Osteoblast (primary cell): ENCODE measurements at regions not wholly inside any gene's neighbourhood (a gene's known extent, or its start where the extent isn't known, plus 50 kb on each side); places are given as distances from the start of the nearest gene placed in this dataset.

ENCODE experiments used
- DNase-seq: peaks from one replicate; pipeline ENCODE4 v3.0.0; 2011; ENCODE audit warnings: low spot score, mixed read lengths; ENCODE audit not compliant: insufficient read length; ENCODE audit errors: missing footprints
- H2AFZ ChIP-seq: 2 replicates; pipeline ENCODE4 v1.6.0; 2011; ENCODE audit warnings: mild to moderate bottlenecking, low read length
- H3K27ac ChIP-seq: 2 replicates; pipeline ENCODE4 v1.5.1; 2011; ENCODE audit warnings: mild to moderate bottlenecking, low read depth, low read length, moderate library complexity
- H3K27me3 ChIP-seq: 2 replicates; pipeline ENCODE4 v1.6.0; 2012; ENCODE audit warnings: mild to moderate bottlenecking, control low read depth, inconsistent platforms, low read length, moderate library complexity; ENCODE audit not compliant: insufficient read depth
- H3K36me3 ChIP-seq: 2 replicates; pipeline ENCODE4 v1.5.1; 2011; ENCODE audit warnings: mild to moderate bottlenecking, low read length, control low read depth, moderate library complexity; ENCODE audit not compliant: insufficient read depth
- H3K4me1 ChIP-seq: 2 replicates; pipeline ENCODE4 v1.5.1; 2011; ENCODE audit warnings: mild to moderate bottlenecking, low read length, control low read depth, moderate library complexity; ENCODE audit not compliant: insufficient read depth
- H3K4me2 ChIP-seq: 2 replicates; pipeline ENCODE4 v1.6.0; 2011; ENCODE audit warnings: mild to moderate bottlenecking, low read length; ENCODE audit not compliant: insufficient read depth
- H3K4me3 ChIP-seq: fragments of 200-600 bp; sonication (generic); 3 replicates; pipeline ENCODE4 v1.5.1; 2012; ENCODE audit warnings: mild to moderate bottlenecking, low read length, inconsistent platforms; ENCODE audit not compliant: insufficient read depth
- H3K79me2 ChIP-seq: 2 replicates; pipeline ENCODE4 v1.6.0; 2012; ENCODE audit warnings: mild to moderate bottlenecking, low read length, control low read depth, inconsistent platforms; ENCODE audit not compliant: insufficient read depth
- H3K9me3 ChIP-seq: 2 replicates; pipeline ENCODE4 v1.5.1; 2011; ENCODE audit warnings: low read depth, low read length, control low read depth
- H4K20me1 ChIP-seq: 2 replicates; pipeline ENCODE4 v1.6.0; 2012; ENCODE audit warnings: mild to moderate bottlenecking, low read length, control low read depth; ENCODE audit not compliant: insufficient read depth
- TF ChIP-seq, protein P1 (sequence below): IDR thresholded peaks from 2 replicates; pipeline ENCODE4 v1.5.1; 2011; ENCODE audit warnings: mild to moderate bottlenecking, low read depth, low read length, moderate library complexity; ENCODE audit errors: extremely low read depth

DNA sequence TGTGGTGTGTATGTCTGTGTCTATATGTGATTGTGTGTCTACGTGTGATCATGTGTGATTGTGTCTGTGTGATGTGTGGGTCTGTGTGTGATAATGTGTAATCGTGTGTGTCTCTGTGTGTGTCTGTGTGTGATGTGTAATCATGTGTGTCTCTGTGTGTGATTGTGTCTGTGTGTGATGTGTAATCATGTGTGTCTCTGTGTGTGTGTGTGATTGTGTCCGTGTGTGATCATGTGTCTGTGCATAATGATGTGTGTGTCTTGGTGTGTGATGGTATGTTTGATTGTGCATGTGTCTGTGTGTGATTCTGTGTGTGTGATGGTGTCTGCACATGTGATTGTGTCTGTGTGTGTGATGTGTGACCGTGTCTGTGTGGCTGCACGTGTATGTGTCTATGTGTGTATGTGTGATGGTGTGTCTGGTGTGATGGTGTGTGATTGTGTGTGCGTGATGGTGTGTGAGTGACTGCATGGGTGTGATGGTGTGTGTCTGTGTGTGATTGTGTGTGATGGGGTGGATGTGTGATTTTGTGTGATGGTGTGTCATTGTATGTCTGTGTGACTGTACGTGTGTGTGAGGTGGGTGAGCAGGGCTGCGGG, 78.9 kb downstream of the RTP5 start:
- TF ChIP-seq, protein P1, sequence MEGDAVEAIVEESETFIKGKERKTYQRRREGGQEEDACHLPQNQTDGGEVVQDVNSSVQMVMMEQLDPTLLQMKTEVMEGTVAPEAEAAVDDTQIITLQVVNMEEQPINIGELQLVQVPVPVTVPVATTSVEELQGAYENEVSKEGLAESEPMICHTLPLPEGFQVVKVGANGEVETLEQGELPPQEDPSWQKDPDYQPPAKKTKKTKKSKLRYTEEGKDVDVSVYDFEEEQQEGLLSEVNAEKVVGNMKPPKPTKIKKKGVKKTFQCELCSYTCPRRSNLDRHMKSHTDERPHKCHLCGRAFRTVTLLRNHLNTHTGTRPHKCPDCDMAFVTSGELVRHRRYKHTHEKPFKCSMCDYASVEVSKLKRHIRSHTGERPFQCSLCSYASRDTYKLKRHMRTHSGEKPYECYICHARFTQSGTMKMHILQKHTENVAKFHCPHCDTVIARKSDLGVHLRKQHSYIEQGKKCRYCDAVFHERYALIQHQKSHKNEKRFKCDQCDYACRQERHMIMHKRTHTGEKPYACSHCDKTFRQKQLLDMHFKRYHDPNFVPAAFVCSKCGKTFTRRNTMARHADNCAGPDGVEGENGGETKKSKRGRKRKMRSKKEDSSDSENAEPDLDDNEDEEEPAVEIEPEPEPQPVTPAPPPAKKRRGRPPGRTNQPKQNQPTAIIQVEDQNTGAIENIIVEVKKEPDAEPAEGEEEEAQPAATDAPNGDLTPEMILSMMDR: no peak
- DNase-seq: peak; percentile 58
- Histone ChIP-seq H3K9me3 (no peaks in the 10 kb centered on the region), H3K79me2 (no peaks in the 10 kb centered on the region), H3K36me3 (no peaks in the 10 kb centered on the region), H3K27me3 (peaks cover 4% of the 10 kb centered on the region), H4K20me1 (peaks cover 11% of the 10 kb centered on the region), H3K27ac (no peak overlapping the region), H3K4me2 (no peak overlapping the region), H3K4me3 (no peak overlapping the region), H3K4me1 (peaks cover 2% of the 10 kb centered on the region), H2AFZ (no peak overlapping the region)

GRCh38 chr2:241948901-241949735, 79.6 kb downstream of the RTP5 start:
- Histone ChIP-seq H3K27me3 (peaks cover 4% of the 10 kb centered on the region), H3K4me2 (no peak overlapping the region), H3K79me2 (no peaks in the 10 kb centered on the region), H3K4me3 (no peak overlapping the region), H4K20me1 (peaks cover 11% of the 10 kb centered on the region), H2AFZ (no peak overlapping the region), H3K4me1 (peaks cover 2% of the 10 kb centered on the region), H3K9me3 (no peaks in the 10 kb centered on the region), H3K27ac (no peak overlapping the region), H3K36me3 (no peaks in the 10 kb centered on the region)
- DNase-seq: peak; percentile 69
- TF ChIP-seq, protein P1: no peak

GRCh38 chr2:241949736-241950412, 80.3 kb downstream of the RTP5 start:
- DNase-seq: peak; percentile 61
- Histone ChIP-seq H3K4me1 (peaks cover 2% of the 10 kb centered on the region), H3K4me2 (no peak overlapping the region), H3K9me3 (no peaks in the 10 kb centered on the region), H3K27me3 (peaks cover 4% of the 10 kb centered on the region), H2AFZ (no peak overlapping the region), H3K79me2 (no peaks in the 10 kb centered on the region), H3K27ac (no peak overlapping the region), H3K4me3 (no peak overlapping the region), H4K20me1 (peaks cover 11% of the 10 kb centered on the region), H3K36me3 (no peaks in the 10 kb centered on the region)
- TF ChIP-seq, protein P1: no peak
